HG03108 (cell line): ENCODE measurements at regions not wholly inside any gene's neighbourhood (a gene's known extent, or its start where the extent isn't known, plus 50 kb on each side); places are given as distances from the start of the nearest gene placed in this dataset.
"Not testable (repeated sequence)": the region's sequence is repeated elsewhere in the genome, so short reads cannot be mapped to it uniquely, and the experiment has no call there.

Source experiments
- ATAC-seq: cut with Tn5 transposase; IDR thresholded peaks from one replicate; pipeline ENCODE4 v1.9.1; 2021; ENCODE audit warnings: moderate library complexity; ENCODE audit not compliant: unreplicated experiment

- peak; percentile 69 for ATAC-seq
Measured at GRCh38 chr5:168137265-168137664, 154.2 kb upstream of the WWC1 start.

- ATAC-seq: no peak
Measured at GRCh38 chr5:168140241-168140640, 151.2 kb upstream of the WWC1 start.

- ATAC-seq: no peak
Measured at GRCh38 chr5:168142402-168142801, 149.0 kb upstream of the WWC1 start.

GRCh38 chr5:168143521-168143920 lies 147.9 kb upstream of the WWC1 start:
- ATAC-seq: not testable (repeated sequence)

DNA sequence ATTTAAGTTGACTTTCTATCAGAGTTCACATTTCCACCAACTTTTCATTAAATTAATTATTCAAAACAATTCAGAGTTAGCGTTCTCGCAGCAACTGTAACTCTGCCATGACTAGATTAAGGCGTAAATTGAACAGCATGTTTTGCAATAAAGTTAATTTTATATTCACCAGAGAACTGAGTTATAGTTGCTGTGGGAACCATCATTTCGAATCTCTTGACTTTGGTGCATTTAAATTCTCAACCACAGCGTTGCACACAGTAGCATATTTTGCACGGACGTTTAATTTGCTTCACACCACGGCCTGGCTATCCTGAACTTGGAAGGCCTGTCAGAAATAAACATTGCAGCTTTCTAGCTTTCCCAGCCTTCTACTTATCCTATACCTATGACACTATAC lies 144.3 kb upstream of the WWC1 start:
- no peak for ATAC-seq

GRCh38 chr5:168147568-168148360 lies 143.7 kb upstream of the WWC1 start:
- ATAC-seq: no peak

DNA sequence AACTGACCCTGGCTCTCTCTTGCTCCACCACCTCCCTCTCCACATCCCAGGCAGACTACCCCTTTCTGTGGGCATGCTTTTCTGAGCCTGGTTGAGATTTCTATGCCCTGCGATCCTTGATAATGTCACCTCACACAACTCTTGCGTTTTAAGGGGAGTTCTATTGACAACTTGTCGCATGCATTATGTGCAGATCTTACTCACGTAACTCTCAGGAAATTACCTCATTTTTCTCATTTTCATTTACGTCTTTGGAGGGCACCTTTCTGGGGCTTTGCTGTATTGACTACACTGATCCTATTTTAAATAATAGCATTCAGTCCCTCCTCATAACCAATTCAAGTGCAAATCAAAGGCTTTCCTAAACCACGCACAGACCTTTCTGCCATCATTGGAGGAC lies 140.4 kb upstream of the WWC1 start:
- ATAC-seq: no peak

DNA sequence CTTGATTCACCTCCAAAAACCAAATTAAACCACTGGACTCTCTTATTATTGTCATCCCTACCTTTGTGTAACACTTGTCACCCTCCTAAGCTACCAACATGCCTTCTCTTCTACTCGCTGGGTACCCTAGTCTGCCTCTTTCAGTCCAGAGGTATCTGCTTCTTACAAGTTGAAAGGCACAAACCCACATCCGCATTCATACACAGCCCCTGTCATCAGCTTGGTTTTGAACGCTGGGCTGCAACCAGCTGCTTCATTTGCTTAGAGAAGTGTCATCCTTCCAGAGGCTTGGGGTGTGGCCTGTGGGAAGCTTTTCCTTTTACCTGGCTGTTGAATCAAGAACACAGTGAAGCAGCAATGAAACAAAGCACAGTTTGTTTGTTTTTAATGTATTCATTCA lies 138.8 kb upstream of the WWC1 start:
- no peak for ATAC-seq

- no peak for ATAC-seq
Measured at GRCh38 chr5:168153263-168153875, 138.1 kb upstream of the WWC1 start.

DNA sequence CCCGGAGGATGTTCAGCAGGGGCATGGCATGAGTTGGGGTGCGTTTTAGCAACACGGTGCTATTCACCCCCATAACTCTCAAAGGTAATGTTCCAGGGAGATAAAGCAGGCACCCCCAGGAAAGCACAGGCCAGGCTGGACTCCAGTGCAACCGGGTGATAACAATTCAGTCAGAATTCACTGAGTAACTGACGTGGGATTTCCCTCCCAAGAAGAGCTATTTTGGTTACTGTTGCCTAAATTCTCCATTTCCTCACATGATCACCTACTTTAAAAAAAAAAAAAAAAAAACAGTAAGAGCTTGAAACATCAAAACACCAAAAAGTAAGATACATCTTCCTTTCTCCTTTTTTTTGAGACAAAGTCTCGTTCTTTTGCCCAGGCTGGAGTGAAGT lies 137.6 kb upstream of the WWC1 start:
- ATAC-seq: no peak

GRCh38 chr5:168155585-168155984 lies 135.9 kb upstream of the WWC1 start:
- ATAC-seq: no peak

DNA sequence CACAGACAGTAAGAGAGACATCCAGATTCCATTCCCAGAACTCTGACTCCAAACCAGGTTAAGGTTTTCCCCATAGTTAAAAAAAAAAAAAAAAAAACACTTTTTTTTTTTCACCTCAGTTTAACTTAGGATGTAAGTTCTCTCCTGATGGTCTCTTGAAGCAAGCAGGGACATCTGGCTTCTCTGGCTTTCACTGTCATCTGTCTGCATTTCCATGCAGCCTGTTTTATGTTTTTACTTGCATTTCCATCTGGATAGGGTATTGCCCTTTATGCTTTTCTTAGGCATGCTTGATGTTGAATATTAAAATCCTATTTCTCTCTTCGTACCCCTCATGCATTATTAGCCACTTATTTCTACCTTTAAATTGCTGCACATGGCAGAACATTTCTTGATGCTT lies 135.3 kb upstream of the WWC1 start:
- no peak for ATAC-seq

DNA sequence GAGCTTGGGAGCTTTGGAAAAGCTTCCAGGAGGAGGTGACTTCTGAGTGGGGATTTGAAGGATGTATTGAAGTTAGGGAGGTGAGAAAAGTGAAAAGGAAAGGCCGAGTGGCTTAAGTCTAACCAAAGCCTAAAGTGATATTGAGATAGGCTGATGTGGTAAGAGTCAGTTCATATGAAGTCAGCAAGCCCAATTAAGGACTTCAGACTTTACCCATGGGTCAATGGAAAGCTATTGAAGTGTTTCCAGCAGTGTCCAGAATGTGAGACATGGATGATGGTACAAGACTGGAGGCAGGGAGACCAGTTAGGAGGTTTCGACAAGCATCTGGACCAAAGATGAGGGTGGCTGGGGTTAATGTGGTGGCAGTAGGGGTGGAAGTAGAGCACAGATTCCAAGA lies 134.3 kb upstream of the WWC1 start:
- no peak for ATAC-seq

GRCh38 chr5:168159425-168159824 lies 132.0 kb upstream of the WWC1 start:
- no peak for ATAC-seq

DNA sequence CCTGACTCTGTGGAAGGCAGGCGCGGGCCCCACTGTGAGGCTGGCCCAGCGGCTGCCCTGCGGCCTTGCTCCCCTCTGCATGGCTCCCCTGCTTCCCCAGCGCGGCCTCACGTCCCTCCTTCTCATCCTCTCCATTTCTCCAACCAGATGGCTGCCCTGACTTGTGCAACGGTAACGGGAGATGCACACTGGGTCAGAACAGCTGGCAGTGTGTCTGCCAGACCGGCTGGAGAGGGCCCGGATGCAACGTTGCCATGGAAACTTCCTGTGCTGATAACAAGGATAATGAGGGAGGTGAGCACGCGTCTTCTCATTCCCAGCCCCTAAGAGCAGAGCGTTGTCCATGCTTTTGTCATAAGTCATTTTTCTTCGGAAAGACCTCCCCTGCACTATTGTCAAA lies 129.0 kb upstream of the WWC1 start:
- no peak for ATAC-seq

DNA sequence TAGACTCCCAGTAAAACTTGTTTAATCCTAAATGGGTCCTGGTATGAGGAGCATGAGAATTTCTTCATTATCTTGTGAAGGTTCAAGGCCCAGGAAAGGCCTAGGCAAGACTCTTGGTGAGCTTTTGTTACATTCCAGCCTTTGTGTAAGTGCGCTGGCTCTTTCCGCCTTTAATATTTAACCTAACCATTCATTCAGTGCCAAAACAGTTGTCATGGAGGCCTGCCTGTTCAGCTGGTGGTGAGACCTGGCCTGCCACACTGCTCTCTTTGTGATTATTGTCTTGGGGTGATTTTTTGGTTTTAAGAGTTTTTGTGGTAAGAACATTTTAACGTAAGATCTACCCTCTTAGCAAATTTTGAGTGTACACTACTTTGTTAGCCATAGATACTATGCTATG lies 127.5 kb upstream of the WWC1 start:
- ATAC-seq: no peak

- no peak for ATAC-seq
Measured at GRCh38 chr5:168165221-168165914, 126.1 kb upstream of the WWC1 start.

DNA sequence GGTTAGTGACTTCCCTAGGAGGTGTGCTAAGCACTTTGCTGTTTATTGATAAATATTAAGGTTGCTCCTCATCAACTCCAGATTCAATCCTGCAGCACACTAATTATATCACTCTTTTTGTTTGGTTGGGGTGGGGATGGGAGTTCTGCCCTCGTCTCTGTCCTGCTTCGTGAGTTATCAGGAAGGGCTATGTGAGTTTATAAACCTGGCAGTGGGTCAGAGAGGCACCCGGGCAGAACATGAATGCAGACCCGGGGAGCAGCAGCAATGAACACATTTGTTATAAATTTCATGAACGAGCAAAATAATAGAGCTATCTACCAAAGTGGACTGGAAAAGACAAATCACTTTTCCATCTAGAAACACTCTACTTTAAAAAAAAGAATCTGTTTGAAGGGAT lies 125.5 kb upstream of the WWC1 start:
- no peak for ATAC-seq

GRCh38 chr5:168167338-168167737 lies 124.1 kb upstream of the WWC1 start:
- no peak for ATAC-seq

GRCh38 chr5:168168978-168169698 lies 122.3 kb upstream of the WWC1 start:
- ATAC-seq: no peak

DNA sequence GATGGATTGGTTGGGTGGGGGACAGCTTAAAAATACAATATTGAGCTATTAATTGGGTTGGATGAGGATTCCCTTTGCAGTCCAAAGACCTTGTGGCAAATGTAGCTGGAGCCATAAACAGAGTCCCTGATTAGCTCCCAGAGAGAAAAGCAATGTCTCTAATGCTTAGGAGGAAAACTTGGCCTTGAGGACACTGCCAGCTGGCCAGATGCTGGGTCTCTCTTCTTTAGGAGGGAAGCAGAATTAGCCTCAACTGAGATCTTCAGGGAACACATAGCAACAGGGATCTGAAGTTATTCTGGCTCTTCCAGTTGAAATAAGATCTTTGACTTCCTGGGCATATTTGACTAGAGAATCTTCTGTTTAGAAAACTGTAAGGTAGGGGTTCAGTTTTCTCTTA lies 121.7 kb upstream of the WWC1 start:
- ATAC-seq: no peak
